ENCODE measurements at regions not wholly inside any gene's neighbourhood (a gene's known extent, or its start where the extent isn't known, plus 50 kb on each side); places are given as distances from the start of the nearest gene placed in this dataset.

GRCh38 chr3:118304557-118304956, 730.1 kb downstream of the IGSF11 start:
- no peaks in the 10 kb centered on the region for H3K27me3 ChIP-seq
- H3K36me3 ChIP-seq = no peaks in the 10 kb centered on the region
- intact Hi-C loops (cut with DNase I; ENCODE audit: low total_unique reads) = no loop called here
- no peak overlapping the region for H3K4me3 ChIP-seq
- no peak for DNase-seq
- no peaks in the 10 kb centered on the region for H3K9me3 ChIP-seq
- H3K4me1 ChIP-seq = no peaks in the 10 kb centered on the region
- TF ChIP-seq POLR2AphosphoS5 (IDR thresholded peaks at IDR 0.05) (no peak), POLR2A (IDR thresholded peaks at IDR 0.05) (no peak), CTCF (IDR thresholded peaks at IDR 0.05) (no peak), EP300 (IDR thresholded peaks at IDR 0.05) (no peak)
- H3K27ac ChIP-seq = no peak overlapping the region
- 30 to 81% (median 55%) methylated on average over 1 of the region's 1 CpG for WGBS, 5 donors

- H3K36me3 ChIP-seq = no peaks in the 10 kb centered on the region
- 91 to 97% (median 94%) methylated on average over 2 of the region's 2 CpGs for WGBS, 5 donors
These were observed 701.9 kb downstream of the IGSF11 start for GRCh38 chr3:118332699-118333098.

GRCh38 chr3:118337649-118338048, 697.0 kb downstream of the IGSF11 start:
- DNase-seq = no peak
- TF ChIP-seq CTCF (IDR thresholded peaks at IDR 0.05) (no peak), EP300 (IDR thresholded peaks at IDR 0.05) (no peak), POLR2A (IDR thresholded peaks at IDR 0.05) (no peak), POLR2AphosphoS5 (IDR thresholded peaks at IDR 0.05) (no peak)
- H3K9me3 ChIP-seq = peaks cover 0 to 15% (median 8%) of the 10 kb centered on the region in 4 donors
- H3K27ac ChIP-seq = no peak overlapping the region
- no peaks in the 10 kb centered on the region for H3K27me3 ChIP-seq
- H3K4me3 ChIP-seq = no peak overlapping the region
- intact Hi-C loops (cut with DNase I; ENCODE audit: low total_unique reads) = no loop called here
- H3K4me1 ChIP-seq = no peaks in the 10 kb centered on the region
- H3K36me3 ChIP-seq = no peaks in the 10 kb centered on the region

More at GRCh38 chr3:118332699-118333098, 701.9 kb downstream of the IGSF11 start:
- Histone ChIP-seq H3K9me3 (peaks cover 0 to 28% (median 13%) of the 10 kb centered on the region in 4 donors), H3K27me3 (no peaks in the 10 kb centered on the region), H3K4me1 (no peaks in the 10 kb centered on the region), H3K27ac (no peak overlapping the region), H3K4me3 (no peak overlapping the region)
- TF ChIP-seq EP300 (IDR thresholded peaks at IDR 0.05) (no peak), POLR2A (IDR thresholded peaks at IDR 0.05) (no peak)
- DNase-seq = no peak
- intact Hi-C loops (cut with DNase I; ENCODE audit: low total_unique reads) = no loop called here

- no peaks in the 10 kb centered on the region for H3K9me3 ChIP-seq
- no peaks in the 10 kb centered on the region for H3K4me1 ChIP-seq
- no peak for DNase-seq
- H3K27ac ChIP-seq = no peak overlapping the region
- intact Hi-C loops (cut with DNase I; ENCODE audit: low total_unique reads) = no loop called here
- TF ChIP-seq POLR2AphosphoS5 (IDR thresholded peaks at IDR 0.05) (no peak), CTCF (IDR thresholded peaks at IDR 0.05) (no peak), POLR2A (IDR thresholded peaks at IDR 0.05) (no peak), EP300 (IDR thresholded peaks at IDR 0.05) (no peak)
- no peak overlapping the region for H3K4me3 ChIP-seq
- H3K27me3 ChIP-seq = no peaks in the 10 kb centered on the region
- H3K36me3 ChIP-seq = no peaks in the 10 kb centered on the region
These were observed 687.1 kb downstream of the IGSF11 start for GRCh38 chr3:118347396-118348168.

GRCh38 chr3:118348169-118348557, 686.5 kb downstream of the IGSF11 start:
- TF ChIP-seq POLR2A (IDR thresholded peaks at IDR 0.05) = no peak
- no peak for TF ChIP-seq EP300 (IDR thresholded peaks at IDR 0.05)
- no peak for TF ChIP-seq CTCF (IDR thresholded peaks at IDR 0.05)
- TF ChIP-seq POLR2AphosphoS5 (IDR thresholded peaks at IDR 0.05) = no peak
- no peak for DNase-seq
- H3K27ac ChIP-seq = no peak overlapping the region
- H3K36me3 ChIP-seq = no peaks in the 10 kb centered on the region
- intact Hi-C loops (cut with DNase I; ENCODE audit: low total_unique reads) = no loop called here
- H3K9me3 ChIP-seq = no peaks in the 10 kb centered on the region
- H3K27me3 ChIP-seq = no peaks in the 10 kb centered on the region
- H3K4me1 ChIP-seq = no peaks in the 10 kb centered on the region
- no peak overlapping the region for H3K4me3 ChIP-seq
- WGBS, 5 donors = 27 to 46% (median 40%) methylated on average over 1 of the region's 1 CpG
